ENCODE measurements at regions not wholly inside any gene's neighbourhood (a gene's known extent, or its start where the extent isn't known, plus 50 kb on each side); places are given as distances from the start of the nearest gene placed in this dataset.

- no peak for TF ChIP-seq SP2 (IDR thresholded peaks at IDR 0.05; ENCODE audit: low read length)
- no peak for TF ChIP-seq GABPA (IDR thresholded peaks at IDR 0.05; ENCODE audit: borderline replicate concordance, insufficient read depth, low read length)
- no peak for TF ChIP-seq RBBP5 (IDR thresholded peaks at IDR 0.05; ENCODE audit: borderline replicate concordance, low read depth, low read length)
- no peak for TF ChIP-seq POU5F1 (IDR thresholded peaks at IDR 0.05; ENCODE audit: low read depth, low read length)
- TF ChIP-seq SP1 (IDR thresholded peaks at IDR 0.05; ENCODE audit: low read depth, low read length), result no peak
- no peak for TF ChIP-seq SP4 (IDR thresholded peaks at IDR 0.05; ENCODE audit: low read length)
- TF ChIP-seq FOSL1 (IDR thresholded peaks at IDR 0.05; ENCODE audit: insufficient read depth, low read depth, low read length), result no peak
- TF ChIP-seq JUN (IDR thresholded peaks at IDR 0.05; ENCODE audit: low read depth, low read length), result no peak
- TF ChIP-seq HDAC6 (IDR thresholded peaks at IDR 0.05; ENCODE audit: low read depth, low read length), result no peak
- TF ChIP-seq CEBPB (IDR thresholded peaks at IDR 0.05; ENCODE audit: low read depth, low read length), result no peak
- TF ChIP-seq SIRT6 (IDR thresholded peaks at IDR 0.05; ENCODE audit: low read length), result no peak
- no peak for TF ChIP-seq POLR2AphosphoS5 (IDR thresholded peaks at IDR 0.05; ENCODE audit: low read depth, low read length)
- TF ChIP-seq SIX5 (IDR thresholded peaks at IDR 0.05; ENCODE audit: low read depth, low read length), result no peak
- TF ChIP-seq CHD2 (IDR thresholded peaks at IDR 0.05; ENCODE audit: low read length), result no peak
- no peak for TF ChIP-seq CREB1 (IDR thresholded peaks at IDR 0.05)
- TF ChIP-seq TCF12 (IDR thresholded peaks at IDR 0.05; ENCODE audit: low read depth, low read length), result no peak
- no peak for TF ChIP-seq POLR2A (IDR thresholded peaks at IDR 0.05; ENCODE audit: control extremely low read depth in 1 of 2, low read depth in 2 of 2, low read length in 2 of 2)
- TF ChIP-seq TEAD4 (IDR thresholded peaks at IDR 0.05; ENCODE audit: low read depth, low read length), result no peak
Measured at GRCh38 chr5:96114736-96115135, 153.1 kb upstream of the ELL2 start (continued).

Data from H1 (cell line).